Endodermal cell (in vitro differentiated cells): ENCODE measurements at regions not wholly inside any gene's neighbourhood (a gene's known extent, or its start where the extent isn't known, plus 50 kb on each side); places are given as distances from the start of the nearest gene placed in this dataset.

Source experiments
- DNase-seq: peaks from one replicate; pipeline ENCODE4 v3.0.0-alpha.2; 2017
- H3K27ac ChIP-seq: 2 replicates; pipeline ENCODE4 v1.5.1; 2013; ENCODE audit warnings: mild to moderate bottlenecking, low read depth, low read length, moderate library complexity
- H3K27me3 ChIP-seq: 2 replicates; pipeline ENCODE4 v1.6.1; 2013; ENCODE audit warnings: mild to moderate bottlenecking, low read length, moderate library complexity; ENCODE audit not compliant: insufficient read depth, control insufficient read depth, poor library complexity, severe bottlenecking
- H3K36me3 ChIP-seq: 2 replicates; pipeline ENCODE4 v1.7.0; 2013; ENCODE audit warnings: mild to moderate bottlenecking, low read length, moderate library complexity; ENCODE audit not compliant: control insufficient read depth, insufficient read depth
- H3K4me1 ChIP-seq: one replicate; pipeline ENCODE4 v1.7.0; 2013; ENCODE audit warnings: low read length; ENCODE audit not compliant: control insufficient read depth, insufficient read depth
- H3K4me3 ChIP-seq: 2 replicates; pipeline ENCODE4 v1.5.1; 2013; ENCODE audit warnings: mild to moderate bottlenecking, low read length, moderate library complexity
- H3K9ac ChIP-seq: 2 replicates; pipeline ENCODE4 v1.6.1; 2013; ENCODE audit warnings: mild to moderate bottlenecking, low read length, moderate library complexity; ENCODE audit not compliant: poor library complexity, severe bottlenecking; ENCODE audit errors: extremely low read depth
- H3K9me3 ChIP-seq: 2 replicates; pipeline ENCODE4 v1.6.1; 2013; ENCODE audit warnings: mild to moderate bottlenecking, low read length, moderate library complexity; ENCODE audit not compliant: control insufficient read depth
- H3K27ac Mint-ChIP-seq: 2 replicates; pipeline ENCODE4 v1.8.0; 2020; ENCODE audit warnings: mixed read lengths
- H3K27me3 Mint-ChIP-seq: 2 replicates; pipeline ENCODE4 v1.8.0; 2021; ENCODE audit warnings: mild to moderate bottlenecking, mixed read lengths; ENCODE audit not compliant: insufficient read depth
- H3K36me3 Mint-ChIP-seq: 2 replicates; pipeline ENCODE4 v1.8.0; 2020; ENCODE audit warnings: low read depth, mixed read lengths
- H3K4me1 Mint-ChIP-seq: 2 replicates; pipeline ENCODE4 v1.8.0; 2020; ENCODE audit warnings: mixed read lengths
- H3K4me3 Mint-ChIP-seq: 2 replicates; pipeline ENCODE4 v1.8.0; 2020; ENCODE audit warnings: mild to moderate bottlenecking, moderate library complexity, mixed read lengths
- H3K9me3 Mint-ChIP-seq: 2 replicates; pipeline ENCODE4 v1.8.0; 2020; ENCODE audit warnings: mild to moderate bottlenecking, mixed read lengths
- WGBS, 2 experiments: methylation state at CpG; one replicate each; pipeline versions ENCODE4 v1.1.5 to v1.1.7; 2013; ENCODE audit warnings: missing lambda C conversion rate in 2 of 2, mixed read lengths in 1 of 2; ENCODE audit not compliant: insufficient coverage in 1 of 2, insufficient read length in 1 of 2; 5-methylcytosine and 5-hydroxymethylcytosine counted together
- TF ChIP-seq, protein P1 (sequence below): fragments of 200-600 bp; sonication (generic); conservative IDR thresholded peaks from 2 replicates; pipeline ENCODE4 v1.5.0; 2021; ENCODE audit warnings: antibody characterized with exemption, mild to moderate bottlenecking

DNA sequence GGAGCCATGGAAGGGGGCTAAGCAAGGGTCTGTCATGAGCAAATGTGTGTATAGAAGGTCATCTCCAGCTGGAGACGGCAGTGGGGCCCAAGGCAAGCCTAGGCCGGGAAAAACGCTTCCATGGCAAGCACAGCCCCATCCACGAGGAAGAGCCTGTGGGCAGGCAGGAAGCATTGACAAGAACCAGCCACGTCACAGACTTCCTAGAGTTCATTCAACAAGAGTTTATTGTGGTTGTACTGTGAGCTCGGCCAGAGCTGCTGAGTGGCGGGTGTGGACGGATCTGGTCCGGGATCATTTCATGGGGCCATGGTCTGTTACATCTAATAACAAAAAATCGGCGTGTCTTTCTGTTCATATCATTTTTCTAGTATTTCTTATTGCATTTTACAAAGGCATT is 311.7 kb downstream of the TMEM121 start:
- no peak overlapping the region for H3K9ac ChIP-seq
- peaks cover 87% of the 10 kb centered on the region for H3K9me3 Mint-ChIP-seq
- no peak overlapping the region for H3K4me3 Mint-ChIP-seq
- DNase-seq: no peak
- no peaks in the 10 kb centered on the region for H3K27me3 ChIP-seq
- no peak overlapping the region for H3K27ac ChIP-seq
- WGBS, 2 experiments: 75 to 89% methylated on average over 5 to 11 of the region's 11 CpGs
- no peaks in the 10 kb centered on the region for H3K36me3 ChIP-seq
- TF ChIP-seq, protein P1, sequence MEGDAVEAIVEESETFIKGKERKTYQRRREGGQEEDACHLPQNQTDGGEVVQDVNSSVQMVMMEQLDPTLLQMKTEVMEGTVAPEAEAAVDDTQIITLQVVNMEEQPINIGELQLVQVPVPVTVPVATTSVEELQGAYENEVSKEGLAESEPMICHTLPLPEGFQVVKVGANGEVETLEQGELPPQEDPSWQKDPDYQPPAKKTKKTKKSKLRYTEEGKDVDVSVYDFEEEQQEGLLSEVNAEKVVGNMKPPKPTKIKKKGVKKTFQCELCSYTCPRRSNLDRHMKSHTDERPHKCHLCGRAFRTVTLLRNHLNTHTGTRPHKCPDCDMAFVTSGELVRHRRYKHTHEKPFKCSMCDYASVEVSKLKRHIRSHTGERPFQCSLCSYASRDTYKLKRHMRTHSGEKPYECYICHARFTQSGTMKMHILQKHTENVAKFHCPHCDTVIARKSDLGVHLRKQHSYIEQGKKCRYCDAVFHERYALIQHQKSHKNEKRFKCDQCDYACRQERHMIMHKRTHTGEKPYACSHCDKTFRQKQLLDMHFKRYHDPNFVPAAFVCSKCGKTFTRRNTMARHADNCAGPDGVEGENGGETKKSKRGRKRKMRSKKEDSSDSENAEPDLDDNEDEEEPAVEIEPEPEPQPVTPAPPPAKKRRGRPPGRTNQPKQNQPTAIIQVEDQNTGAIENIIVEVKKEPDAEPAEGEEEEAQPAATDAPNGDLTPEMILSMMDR: no peak
- H3K4me3 ChIP-seq: no peak overlapping the region
- no peaks in the 10 kb centered on the region for H3K4me1 Mint-ChIP-seq
- H3K27ac Mint-ChIP-seq: no peak overlapping the region
- no peaks in the 10 kb centered on the region for H3K4me1 ChIP-seq
- peaks cover 60% of the 10 kb centered on the region for H3K9me3 ChIP-seq
- H3K27me3 Mint-ChIP-seq: no peaks in the 10 kb centered on the region
- H3K36me3 Mint-ChIP-seq: no peaks in the 10 kb centered on the region

DNA sequence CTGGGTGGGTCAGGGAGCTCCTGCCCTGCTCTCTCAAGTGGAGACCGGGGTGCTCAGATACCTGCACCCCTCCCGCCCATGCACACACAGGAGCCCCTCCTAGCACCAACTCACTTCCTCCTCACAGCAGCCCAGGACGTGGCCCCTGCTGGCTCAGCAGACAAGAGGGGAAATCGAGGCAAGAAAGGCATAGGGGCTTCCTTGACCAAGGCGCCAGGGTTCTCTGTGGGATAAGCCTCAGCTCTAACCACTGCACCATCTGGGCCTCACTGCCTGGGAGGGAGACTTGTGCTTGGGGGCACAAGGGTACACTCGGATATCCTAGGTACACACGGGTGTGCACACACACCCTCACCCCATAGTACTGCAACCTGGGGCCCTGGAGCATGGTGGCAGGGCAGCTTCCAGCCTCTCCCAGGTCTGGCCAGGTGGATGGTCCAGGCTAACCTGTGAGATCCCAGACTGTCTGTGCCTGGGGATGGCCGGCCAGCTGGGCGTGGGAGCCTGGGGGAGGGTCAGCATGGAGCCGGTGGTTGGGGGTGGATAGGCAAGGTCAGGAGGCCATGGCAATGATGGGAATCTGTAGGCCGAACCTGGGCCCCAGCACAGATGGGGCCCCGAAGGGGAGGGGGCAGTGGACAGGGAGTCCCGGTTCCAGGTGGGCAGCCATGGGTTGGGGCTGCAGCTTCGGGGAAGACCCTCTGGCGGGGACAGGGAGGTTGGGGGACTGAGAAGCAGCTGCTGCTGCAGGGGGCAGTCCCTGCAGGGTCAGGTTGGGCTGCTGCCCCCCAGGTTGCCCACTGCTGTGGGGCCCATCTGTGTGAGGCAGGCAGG is 312.4 kb downstream of the TMEM121 start:
- Mint-ChIP-seq H3K27me3 (no peaks in the 10 kb centered on the region), H3K27ac (no peak overlapping the region), H3K4me3 (no peak overlapping the region), H3K4me1 (no peaks in the 10 kb centered on the region), H3K36me3 (no peaks in the 10 kb centered on the region), H3K9me3 (peaks cover 87% of the 10 kb centered on the region)
- TF ChIP-seq, protein P1: no peak
- WGBS, 2 experiments: 85 to 93% methylated on average over 2 to 15 of the region's 15 CpGs
- Histone ChIP-seq H3K4me1 (no peaks in the 10 kb centered on the region), H3K27ac (no peak overlapping the region), H3K4me3 (no peak overlapping the region), H3K36me3 (no peaks in the 10 kb centered on the region), H3K27me3 (no peaks in the 10 kb centered on the region), H3K9me3 (peaks cover 60% of the 10 kb centered on the region), H3K9ac (no peak overlapping the region)
- DNase-seq: no peak

DNA sequence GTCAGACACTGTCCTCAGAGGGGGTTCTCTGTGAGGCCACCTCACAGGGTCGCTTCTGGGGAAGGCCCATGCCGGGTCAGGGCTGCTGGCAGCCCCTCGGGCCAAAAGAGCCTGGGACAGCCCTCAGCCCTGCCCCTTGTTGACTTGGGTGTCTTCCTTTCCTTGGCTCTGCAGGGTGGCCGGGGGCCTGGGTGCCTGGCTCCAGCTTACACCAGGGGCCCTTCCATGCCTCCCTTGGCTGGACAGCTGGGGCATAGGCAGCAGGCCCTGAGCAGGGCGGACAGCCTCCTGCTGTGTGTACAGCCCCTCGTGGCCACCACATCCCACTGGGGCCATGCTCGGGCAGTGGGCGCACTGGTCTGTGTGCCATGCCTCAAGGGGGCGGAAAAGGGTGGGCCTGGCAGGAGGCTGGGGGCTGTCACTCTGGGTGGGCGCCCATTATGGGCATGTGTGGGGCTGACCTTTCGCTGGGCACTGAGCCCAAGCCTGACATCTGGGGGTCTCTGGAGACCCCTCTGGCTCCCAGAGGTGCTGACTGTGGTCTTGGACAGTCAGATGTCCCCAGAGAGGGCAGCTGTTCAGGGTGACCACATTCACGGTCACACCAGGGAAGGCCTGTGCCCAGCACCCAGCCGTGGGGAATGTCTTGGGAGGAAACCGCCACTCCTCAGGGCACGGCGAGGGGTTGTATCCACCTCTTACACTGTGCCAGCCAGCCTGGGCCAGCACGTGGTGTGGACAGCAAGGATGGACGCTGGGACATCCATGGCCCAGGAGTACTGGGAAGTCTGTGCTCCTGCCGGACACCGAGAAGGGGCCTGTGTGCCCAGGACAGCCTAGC is 313.3 kb downstream of the TMEM121 start:
- 69 to 82% methylated on average over 5 to 20 of the region's 20 CpGs for WGBS, 2 experiments
- no peak for DNase-seq

More for the DNA sequence above, 313.3 kb downstream of the TMEM121 start:
- Histone ChIP-seq H3K27me3 (no peaks in the 10 kb centered on the region), H3K36me3 (no peaks in the 10 kb centered on the region), H3K9ac (no peak overlapping the region), H3K4me1 (no peaks in the 10 kb centered on the region), H3K4me3 (no peak overlapping the region), H3K27ac (no peak overlapping the region), H3K9me3 (peaks cover 54% of the 10 kb centered on the region)
- Mint-ChIP-seq H3K36me3 (no peaks in the 10 kb centered on the region), H3K27me3 (no peaks in the 10 kb centered on the region), H3K4me3 (no peak overlapping the region), H3K4me1 (no peaks in the 10 kb centered on the region), H3K9me3 (peaks cover 87% of the 10 kb centered on the region), H3K27ac (no peak overlapping the region)
- TF ChIP-seq, protein P1: no peak
